HG02678 (cell line): ENCODE measurements at regions not wholly inside any gene's neighbourhood (a gene's known extent, or its start where the extent isn't known, plus 50 kb on each side); places are given as distances from the start of the nearest gene placed in this dataset.

Experiments used
- ATAC-seq: cut with Tn5 transposase; IDR thresholded peaks from one replicate; pipeline ENCODE4 v1.9.1; 2021; ENCODE audit warnings: mild to moderate bottlenecking, moderate library complexity; ENCODE audit not compliant: unreplicated experiment

GRCh38 chrX:40325161-40325560, 227.4 kb upstream of the BCOR start:
- ATAC-seq = no peak

DNA sequence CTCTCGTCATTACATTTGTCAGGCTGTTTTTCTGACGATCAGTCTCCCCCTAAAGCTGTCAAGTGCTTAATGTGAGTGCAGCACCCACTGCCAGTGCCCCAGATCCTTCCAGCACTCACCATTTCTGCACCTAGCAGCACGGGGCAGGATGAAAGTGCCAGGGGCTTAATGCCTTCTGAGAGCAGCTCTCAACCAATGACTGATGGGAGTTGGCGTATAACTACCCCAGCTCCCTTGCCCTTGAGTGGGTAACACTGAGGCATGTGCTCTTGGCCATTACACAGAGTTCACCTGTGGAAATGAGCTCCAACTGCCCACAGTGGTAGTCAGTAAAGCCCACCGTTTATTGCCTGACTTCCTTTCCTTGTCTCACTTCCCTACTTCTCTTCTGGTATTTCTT, 226.2 kb upstream of the BCOR start:
- no peak for ATAC-seq

GRCh38 chrX:40320819-40321218, 223.1 kb upstream of the BCOR start:
- no peak for ATAC-seq

DNA sequence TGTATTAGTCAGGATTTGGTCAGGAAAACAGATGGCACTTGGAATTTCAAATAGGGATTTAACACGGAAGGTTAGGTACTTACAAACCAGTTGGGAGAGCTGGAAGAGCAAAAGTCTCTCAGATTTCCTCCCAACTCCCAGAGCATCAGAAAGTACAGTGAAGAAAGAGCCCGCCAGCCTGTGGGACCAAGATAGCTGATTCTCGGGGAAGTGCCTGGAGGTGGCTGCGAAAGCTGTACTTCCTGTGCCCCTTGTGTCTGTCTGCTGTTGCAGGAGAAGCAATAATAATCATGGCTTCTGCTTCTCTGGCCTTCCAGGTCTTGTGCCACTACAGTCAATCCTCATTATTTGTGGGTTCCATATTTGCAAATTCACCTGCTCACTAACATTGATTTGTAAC, 221.0 kb upstream of the BCOR start:
- no peak for ATAC-seq

DNA sequence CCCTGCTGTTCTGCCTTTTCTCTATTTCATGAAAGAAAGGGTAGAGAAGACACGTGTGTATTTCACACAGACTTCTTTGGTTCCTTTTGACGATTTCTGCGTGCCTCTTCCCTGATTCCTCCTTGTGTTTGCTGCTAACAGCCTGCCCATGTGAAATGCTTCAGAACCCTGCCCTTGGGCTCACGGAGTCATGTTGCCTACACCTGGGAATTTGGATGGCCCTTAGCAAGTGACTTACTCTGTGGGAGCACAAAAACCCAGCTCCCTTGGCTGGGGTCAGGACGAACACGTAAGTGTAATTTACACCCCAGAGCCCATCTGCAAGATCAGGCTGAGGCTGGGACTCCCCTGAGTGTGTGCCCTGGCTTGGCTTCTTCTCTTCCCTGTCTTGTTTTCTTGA, 220.3 kb upstream of the BCOR start:
- ATAC-seq = no peak

DNA sequence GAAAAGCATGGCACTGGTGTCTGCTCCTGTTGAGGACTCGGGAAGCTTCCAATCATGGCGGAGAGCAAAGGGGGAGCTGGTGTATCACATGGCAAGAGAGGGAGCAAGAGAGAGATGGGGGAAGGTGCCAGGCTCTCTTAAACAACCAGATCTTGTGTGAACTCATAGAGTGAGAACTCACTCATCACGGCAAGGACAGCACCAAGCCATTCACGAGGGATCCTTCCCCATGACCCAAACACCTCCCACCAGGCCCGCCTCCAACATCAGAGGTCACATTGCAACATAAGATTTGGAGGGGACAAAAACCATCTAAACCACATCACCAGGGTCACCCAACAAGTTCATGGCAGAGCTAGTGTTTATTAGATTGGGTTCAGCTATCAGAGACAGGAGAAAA, 218.7 kb upstream of the BCOR start:
- no peak for ATAC-seq

DNA sequence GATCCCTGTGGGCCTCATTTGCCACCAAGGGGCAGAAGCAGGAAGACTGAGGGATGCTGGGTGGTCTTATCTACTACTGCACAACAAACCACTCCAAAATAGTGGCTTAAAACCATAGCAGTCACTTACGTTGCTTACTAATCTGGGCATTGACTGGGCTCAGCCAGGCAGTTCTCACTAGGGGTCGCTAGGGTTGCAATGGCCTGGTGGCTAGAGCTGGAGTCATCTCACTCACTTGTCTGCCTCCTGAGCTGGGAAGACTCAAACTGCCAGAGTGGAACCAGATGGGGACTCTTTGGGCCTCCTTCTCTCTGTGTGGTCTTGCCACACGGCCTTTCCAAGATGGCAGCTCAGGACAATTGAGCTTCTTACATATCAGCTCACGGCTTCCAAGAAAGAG, 216.3 kb upstream of the BCOR start:
- no peak for ATAC-seq

GRCh38 chrX:40313269-40313668, 215.5 kb upstream of the BCOR start:
- ATAC-seq = no peak

DNA sequence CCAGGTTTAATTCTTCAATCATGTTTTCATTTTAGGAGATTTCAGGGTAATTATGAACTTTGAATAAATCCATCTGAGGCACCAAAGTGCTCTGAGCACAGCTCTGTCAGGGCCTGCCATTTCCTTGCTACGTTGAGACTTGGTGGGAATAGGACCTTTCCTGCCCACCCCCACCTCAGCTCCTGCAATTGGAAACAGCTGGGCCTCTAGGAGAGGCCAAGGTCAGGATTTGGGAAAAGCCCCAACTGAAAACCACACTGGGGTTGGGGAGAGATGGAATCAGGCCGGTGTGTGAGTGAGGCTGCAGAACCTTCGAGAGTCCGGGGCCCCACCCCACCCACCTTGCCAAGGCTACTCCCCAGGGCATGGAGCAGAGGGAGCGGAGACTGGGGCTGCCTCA, 212.7 kb upstream of the BCOR start:
- no peak for ATAC-seq

- no peak for ATAC-seq
These were observed 212.3 kb upstream of the BCOR start for GRCh38 chrX:40310016-40310415.

DNA sequence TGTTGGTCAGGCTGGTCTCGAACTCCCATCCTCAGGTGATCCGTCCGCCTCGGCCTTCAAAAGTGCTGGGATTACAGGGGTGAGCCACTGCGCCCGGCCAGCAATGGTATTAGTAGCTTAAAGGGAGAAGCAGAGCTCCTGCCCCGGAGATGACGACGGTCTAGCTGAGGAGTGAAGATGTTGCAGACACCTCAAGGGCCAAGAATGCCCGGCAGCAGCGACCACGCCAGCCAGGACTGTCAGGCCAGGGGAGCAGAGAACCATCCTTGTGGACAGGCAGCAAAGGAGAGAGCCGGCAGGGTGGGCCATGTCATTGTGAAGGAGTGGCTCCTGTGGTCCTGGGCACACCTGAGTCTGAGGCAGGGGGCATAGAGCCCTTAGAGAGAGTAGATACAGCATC, 210.1 kb upstream of the BCOR start:
- ATAC-seq = no peak

GRCh38 chrX:40304115-40304514, 206.4 kb upstream of the BCOR start:
- no peak for ATAC-seq

DNA sequence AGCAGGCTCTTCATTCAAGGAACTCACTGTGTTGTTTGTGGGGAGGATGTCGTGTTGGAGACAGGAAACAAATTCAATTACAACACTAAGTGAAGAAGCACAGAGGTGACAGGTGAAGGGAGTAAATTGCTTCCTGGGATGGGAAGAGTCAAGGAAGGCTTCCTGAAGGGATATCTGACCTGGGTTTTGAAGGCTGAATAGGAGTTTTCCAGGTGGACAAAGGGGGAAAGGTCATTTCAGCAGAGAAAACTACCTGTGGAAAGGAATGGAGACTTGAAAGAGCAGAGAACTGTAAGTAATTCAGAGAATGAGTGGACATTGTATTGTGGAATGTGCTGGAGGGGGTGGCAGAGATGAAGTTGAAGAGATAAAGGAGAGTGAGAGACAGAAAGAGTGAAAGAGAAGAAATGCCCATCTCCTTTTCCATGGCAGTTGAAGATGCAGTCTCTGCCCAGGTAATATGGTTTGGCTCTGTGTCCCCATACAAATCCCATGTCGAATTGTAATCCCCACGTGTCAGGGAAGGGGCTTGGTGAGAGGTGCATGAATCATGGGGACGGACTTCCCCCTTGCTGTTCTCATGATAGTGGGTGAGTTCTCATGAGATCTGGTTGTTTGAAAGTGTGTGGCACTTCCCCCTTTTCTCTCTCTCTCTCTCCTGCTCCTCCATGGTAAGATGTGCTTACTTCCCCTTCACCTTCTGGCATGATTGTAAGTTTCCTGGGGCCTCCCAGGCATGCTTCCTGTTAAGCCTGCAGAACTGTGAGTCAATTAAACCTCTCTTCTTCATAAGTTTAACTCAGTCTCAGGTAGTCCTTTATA, 205.7 kb upstream of the BCOR start:
- ATAC-seq = no peak

DNA sequence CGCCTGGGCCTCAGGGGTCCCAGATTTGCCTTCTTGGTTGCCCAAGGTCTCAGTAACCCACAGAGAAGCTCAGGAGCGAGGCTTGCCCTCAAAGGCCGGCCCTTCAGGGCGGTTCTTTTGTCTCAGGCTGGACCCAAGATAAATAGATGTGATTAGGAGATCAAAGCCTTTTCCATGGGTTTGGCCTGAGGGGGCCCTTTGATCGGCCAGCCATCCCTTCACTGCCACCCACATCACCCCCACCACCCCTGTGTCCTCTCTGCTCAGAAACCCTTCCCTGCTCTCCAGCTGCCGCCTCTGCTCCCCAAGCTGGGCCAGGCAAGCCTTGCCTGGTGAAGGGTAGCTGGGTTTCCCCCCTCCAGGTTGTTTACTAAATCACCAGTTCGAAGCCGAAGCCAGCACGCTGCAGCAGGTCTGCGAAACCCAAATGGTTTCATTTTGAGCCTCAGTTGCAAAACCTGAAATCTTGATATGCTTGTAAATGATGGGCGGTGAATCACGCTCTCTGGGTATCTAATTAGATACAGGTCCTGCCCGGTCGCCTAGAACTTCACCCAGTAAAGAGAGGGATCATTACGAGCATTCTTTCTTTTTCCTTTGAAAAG, 202.6 kb upstream of the BCOR start:
- ATAC-seq = no peak

- no peak for ATAC-seq
These were observed 201.9 kb upstream of the BCOR start for GRCh38 chrX:40299641-40300046.

GRCh38 chrX:40298572-40299479, 201.1 kb upstream of the BCOR start:
- no peak for ATAC-seq

DNA sequence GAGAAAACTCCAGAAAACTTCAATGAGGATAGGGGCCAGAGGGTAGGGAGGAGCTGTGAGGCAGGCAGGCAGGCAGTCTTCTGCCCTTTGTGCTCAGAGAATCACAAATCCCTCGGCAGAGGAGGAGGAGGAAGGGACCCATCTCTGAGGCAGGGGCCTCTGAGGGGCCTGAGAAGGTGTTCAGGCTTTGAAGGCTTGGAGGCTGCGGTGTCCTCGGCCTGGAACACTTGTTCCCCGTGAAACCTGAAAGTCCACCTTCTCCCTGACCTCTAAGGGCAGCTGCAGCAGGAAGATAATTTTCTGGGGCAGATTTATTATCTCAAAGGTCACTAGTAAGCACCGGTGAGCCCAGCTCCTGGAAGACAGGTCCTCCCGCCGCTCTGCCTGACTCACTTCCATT, 200.3 kb upstream of the BCOR start:
- no peak for ATAC-seq

GRCh38 chrX:40291553-40291952, 193.8 kb upstream of the BCOR start:
- ATAC-seq = no peak

DNA sequence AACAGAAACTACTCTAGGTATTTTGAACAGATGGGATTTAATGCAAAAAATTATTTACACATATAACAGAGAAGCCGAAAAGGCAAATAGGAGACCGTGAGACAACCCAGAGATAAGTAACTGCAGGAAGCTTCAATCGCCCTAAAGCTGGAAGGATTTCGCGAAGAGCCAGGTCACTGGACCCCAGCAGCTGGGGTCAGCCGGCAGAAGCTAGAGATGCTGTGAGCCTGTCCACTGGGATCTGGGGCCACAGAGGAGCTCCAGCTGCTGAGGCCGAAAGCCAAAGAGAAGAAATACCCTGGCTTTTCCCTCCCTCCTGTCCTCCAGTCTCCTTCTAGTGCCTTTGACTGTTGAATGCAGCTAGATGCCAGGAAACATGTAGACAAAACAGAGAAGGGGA, 192.8 kb upstream of the BCOR start:
- ATAC-seq = no peak

GRCh38 chrX:40285876-40286275, 188.1 kb upstream of the BCOR start:
- no peak for ATAC-seq

GRCh38 chrX:40284852-40285251, 187.1 kb upstream of the BCOR start:
- ATAC-seq = no peak

DNA sequence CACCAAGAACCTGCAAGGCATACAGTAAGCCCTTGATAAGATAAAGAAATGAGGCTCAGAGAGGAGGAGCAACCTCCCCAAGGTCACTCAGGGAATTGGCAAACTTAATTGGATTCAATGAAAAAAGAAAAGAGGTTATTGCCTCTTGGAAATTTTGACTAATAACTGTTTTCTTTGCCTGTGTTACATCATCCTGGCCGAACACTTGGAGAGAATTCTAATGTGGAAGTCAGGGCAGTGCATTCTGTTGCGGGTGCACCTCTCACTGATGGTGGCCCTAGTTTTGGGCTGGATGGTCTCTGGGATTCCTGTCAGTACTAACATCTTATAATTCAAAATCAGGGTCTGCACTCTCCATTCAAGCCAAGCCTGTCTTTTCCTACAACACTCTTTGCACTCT, 186.2 kb upstream of the BCOR start:
- ATAC-seq = no peak
